Vagina (tissue), 2 donors: ENCODE measurements at regions not wholly inside any gene's neighbourhood (a gene's known extent, or its start where the extent isn't known, plus 50 kb on each side); places are given as distances from the start of the nearest gene placed in this dataset.

ENCODE experiments used
- DNase-seq, 2 donors: peaks; one replicate each; pipeline ENCODE4 v3.0.0-alpha.2; 2017; ENCODE audit errors: extremely low spot score in 2 of 2
- H3K27ac ChIP-seq: fragments of 200-600 bp; sonication (generic); one replicate; pipeline ENCODE4 v1.5.1; 2019
- H3K27me3 ChIP-seq: fragments of 200-600 bp; sonication (generic); one replicate; pipeline ENCODE4 v1.5.1; 2019
- H3K36me3 ChIP-seq, 2 donors: fragments of 200-600 bp; sonication (generic); one replicate each; pipeline ENCODE4 v1.5.1; 2017 to 2019
- H3K4me1 ChIP-seq: fragments of 200-600 bp; sonication (generic); one replicate; pipeline ENCODE4 v1.5.1; 2019
- H3K4me3 ChIP-seq, 2 donors: fragments of 200-600 bp; sonication (generic); 1 replicate in 1 of 2; 2 replicates in 1 of 2; pipeline ENCODE4 v1.5.1; 2016 to 2019
- H3K9me3 ChIP-seq: fragments of 200-600 bp; sonication (generic); one replicate; pipeline ENCODE4 v1.5.1; 2019
- CTCF ChIP-seq, 3 experiments: fragments of 450-650 bp in 2 of 3; fragments of 200-600 bp in 1 of 3; sonication (generic) in 1 of 3; IDR thresholded peaks; one replicate each; pipeline ENCODE4 v1.5.1; 2017 to 2019; ENCODE audit warnings: antibody characterized with exemption in 3 of 3, mild to moderate bottlenecking in 2 of 3, moderate library complexity in 2 of 3
- POLR2A ChIP-seq, 2 donors: fragments of 450-650 bp; IDR thresholded peaks; one replicate each; pipeline ENCODE4 v1.6.1; 2017; ENCODE audit warnings: antibody characterized with exemption in 2 of 2, mild to moderate bottlenecking in 2 of 2, moderate library complexity in 2 of 2
- POLR2AphosphoS5 ChIP-seq, 2 donors: sonication (generic); formaldehyde crosslinking; IDR thresholded peaks; one replicate each; pipeline ENCODE4 v1.9.0; 2017; ENCODE audit warnings: antibody characterized with exemption in 2 of 2, mild to moderate bottlenecking in 2 of 2, low read depth in 1 of 2; ENCODE audit not compliant: insufficient read depth in 1 of 2
- intact Hi-C: fragments of 100-400 bp; cut with DNase I; formaldehyde crosslinking; loops from one replicate; pipeline ENCODE4 v1.15.1; 2023

- DNase-seq = no peak
- no peaks in the 10 kb centered on the region for H3K4me1 ChIP-seq
- no peak overlapping the region for H3K4me3 ChIP-seq
- TF ChIP-seq POLR2A (IDR thresholded peaks at IDR 0.05) (no peak), CTCF (IDR thresholded peaks at IDR 0.05) (no peak), POLR2AphosphoS5 (IDR thresholded peaks at IDR 0.05; ENCODE audit: insufficient read depth in 1 of 2, low read depth in 1 of 2) (no peak)
- H3K36me3 ChIP-seq = no peaks in the 10 kb centered on the region
- intact Hi-C loops = no loop called here
- no peak overlapping the region for H3K27ac ChIP-seq
- H3K9me3 ChIP-seq = no peaks in the 10 kb centered on the region
- H3K27me3 ChIP-seq = no peaks in the 10 kb centered on the region
Observed at GRCh38 chr11:110818032-110818687, 105.9 kb upstream of the ARHGAP20 start.

- intact Hi-C loops = no loop called here
- H3K4me3 ChIP-seq = no peak overlapping the region
- no peaks in the 10 kb centered on the region for H3K36me3 ChIP-seq
- H3K27me3 ChIP-seq = no peaks in the 10 kb centered on the region
- TF ChIP-seq POLR2AphosphoS5 (IDR thresholded peaks at IDR 0.05; ENCODE audit: insufficient read depth in 1 of 2, low read depth in 1 of 2) (no peak), POLR2A (IDR thresholded peaks at IDR 0.05) (no peak), CTCF (IDR thresholded peaks at IDR 0.05) (no peak)
- no peaks in the 10 kb centered on the region for H3K4me1 ChIP-seq
- H3K27ac ChIP-seq = no peak overlapping the region
- no peaks in the 10 kb centered on the region for H3K9me3 ChIP-seq
- DNase-seq = no peak
Observed at GRCh38 chr11:110812086-110812733, 100.0 kb upstream of the ARHGAP20 start.

- intact Hi-C loops = no loop called here
- Histone ChIP-seq H3K27me3 (no peaks in the 10 kb centered on the region), H3K4me1 (no peaks in the 10 kb centered on the region), H3K27ac (no peak overlapping the region), H3K9me3 (no peaks in the 10 kb centered on the region), H3K36me3 (no peaks in the 10 kb centered on the region), H3K4me3 (no peak overlapping the region)
- no peak for DNase-seq
- TF ChIP-seq POLR2AphosphoS5 (IDR thresholded peaks at IDR 0.05; ENCODE audit: insufficient read depth in 1 of 2, low read depth in 1 of 2) = no peak
- no peak for TF ChIP-seq POLR2A (IDR thresholded peaks at IDR 0.05)
- no peak for TF ChIP-seq CTCF (IDR thresholded peaks at IDR 0.05)
Observed at GRCh38 chr11:110809417-110810199, 97.4 kb upstream of the ARHGAP20 start.

GRCh38 chr11:110808248-110808647 is 96.0 kb upstream of the ARHGAP20 start:
- no peak for DNase-seq
- TF ChIP-seq POLR2A (IDR thresholded peaks at IDR 0.05) (no peak), POLR2AphosphoS5 (IDR thresholded peaks at IDR 0.05; ENCODE audit: insufficient read depth in 1 of 2, low read depth in 1 of 2) (no peak), CTCF (IDR thresholded peaks at IDR 0.05) (no peak)
- H3K4me3 ChIP-seq = no peak overlapping the region
- intact Hi-C loops = no loop called here
- H3K9me3 ChIP-seq = no peaks in the 10 kb centered on the region
- H3K27ac ChIP-seq = no peak overlapping the region
- H3K36me3 ChIP-seq = no peaks in the 10 kb centered on the region
- H3K27me3 ChIP-seq = no peaks in the 10 kb centered on the region
- no peaks in the 10 kb centered on the region for H3K4me1 ChIP-seq
